Vagina (tissue), 2 donors: ENCODE measurements at regions not wholly inside any gene's neighbourhood (a gene's known extent, or its start where the extent isn't known, plus 50 kb on each side); places are given as distances from the start of the nearest gene placed in this dataset.

Experiments used
- DNase-seq, 2 donors: peaks; one replicate each; pipeline ENCODE4 v3.0.0-alpha.2; 2017; ENCODE audit errors: extremely low spot score in 2 of 2
- H3K27ac ChIP-seq: fragments of 200-600 bp; sonication (generic); one replicate; pipeline ENCODE4 v1.5.1; 2019
- H3K27me3 ChIP-seq: fragments of 200-600 bp; sonication (generic); one replicate; pipeline ENCODE4 v1.5.1; 2019
- H3K36me3 ChIP-seq, 2 donors: fragments of 200-600 bp; sonication (generic); one replicate each; pipeline ENCODE4 v1.5.1; 2017 to 2019
- H3K4me1 ChIP-seq: fragments of 200-600 bp; sonication (generic); one replicate; pipeline ENCODE4 v1.5.1; 2019
- H3K4me3 ChIP-seq, 2 donors: fragments of 200-600 bp; sonication (generic); 1 replicate in 1 of 2; 2 replicates in 1 of 2; pipeline ENCODE4 v1.5.1; 2016 to 2019
- H3K9me3 ChIP-seq: fragments of 200-600 bp; sonication (generic); one replicate; pipeline ENCODE4 v1.5.1; 2019
- POLR2A ChIP-seq, 2 donors: fragments of 450-650 bp; IDR thresholded peaks; one replicate each; pipeline ENCODE4 v1.6.1; 2017; ENCODE audit warnings: antibody characterized with exemption in 2 of 2, mild to moderate bottlenecking in 2 of 2, moderate library complexity in 2 of 2
- POLR2AphosphoS5 ChIP-seq, 2 donors: sonication (generic); formaldehyde crosslinking; IDR thresholded peaks; one replicate each; pipeline ENCODE4 v1.9.0; 2017; ENCODE audit warnings: antibody characterized with exemption in 2 of 2, mild to moderate bottlenecking in 2 of 2, low read depth in 1 of 2; ENCODE audit not compliant: insufficient read depth in 1 of 2
- intact Hi-C: fragments of 100-400 bp; cut with DNase I; formaldehyde crosslinking; loops from one replicate; pipeline ENCODE4 v1.15.1; 2023
- TF ChIP-seq, protein P1 (sequence below), 3 experiments: fragments of 450-650 bp in 2 of 3; fragments of 200-600 bp in 1 of 3; sonication (generic) in 1 of 3; IDR thresholded peaks; one replicate each; pipeline ENCODE4 v1.5.1; 2017 to 2019; ENCODE audit warnings: antibody characterized with exemption in 3 of 3, mild to moderate bottlenecking in 2 of 3, moderate library complexity in 2 of 3

DNA sequence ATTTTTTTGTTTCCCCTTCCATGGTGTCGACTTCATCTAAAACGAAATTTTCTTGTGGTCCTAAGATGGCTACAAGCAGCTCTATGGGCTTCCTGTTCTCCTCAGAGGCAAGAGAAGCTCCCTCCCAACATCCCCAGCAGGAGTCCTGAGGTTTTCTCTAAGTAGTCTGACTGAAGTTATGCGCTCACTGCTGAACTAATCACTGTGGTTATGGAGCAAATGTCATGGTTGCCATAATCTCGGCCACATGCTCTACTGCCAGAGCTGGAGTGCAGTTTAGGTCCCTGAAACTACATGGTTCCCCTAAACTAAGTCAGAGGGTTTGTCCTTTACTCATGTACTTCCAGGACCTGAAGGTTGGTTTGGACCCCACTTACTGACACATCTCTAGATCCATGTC, 68.0 kb upstream of the MAMDC2 start:
- Histone ChIP-seq H3K36me3 (no peaks in the 10 kb centered on the region), H3K27me3 (no peaks in the 10 kb centered on the region), H3K9me3 (no peaks in the 10 kb centered on the region), H3K4me1 (peaks cover 8% of the 10 kb centered on the region), H3K4me3 (no peak overlapping the region), H3K27ac (no peak overlapping the region)
- TF ChIP-seq POLR2AphosphoS5 (IDR thresholded peaks at IDR 0.05; ENCODE audit: insufficient read depth in 1 of 2, low read depth in 1 of 2): no peak
- no peak for TF ChIP-seq POLR2A (IDR thresholded peaks at IDR 0.05)
- TF ChIP-seq, protein P1, sequence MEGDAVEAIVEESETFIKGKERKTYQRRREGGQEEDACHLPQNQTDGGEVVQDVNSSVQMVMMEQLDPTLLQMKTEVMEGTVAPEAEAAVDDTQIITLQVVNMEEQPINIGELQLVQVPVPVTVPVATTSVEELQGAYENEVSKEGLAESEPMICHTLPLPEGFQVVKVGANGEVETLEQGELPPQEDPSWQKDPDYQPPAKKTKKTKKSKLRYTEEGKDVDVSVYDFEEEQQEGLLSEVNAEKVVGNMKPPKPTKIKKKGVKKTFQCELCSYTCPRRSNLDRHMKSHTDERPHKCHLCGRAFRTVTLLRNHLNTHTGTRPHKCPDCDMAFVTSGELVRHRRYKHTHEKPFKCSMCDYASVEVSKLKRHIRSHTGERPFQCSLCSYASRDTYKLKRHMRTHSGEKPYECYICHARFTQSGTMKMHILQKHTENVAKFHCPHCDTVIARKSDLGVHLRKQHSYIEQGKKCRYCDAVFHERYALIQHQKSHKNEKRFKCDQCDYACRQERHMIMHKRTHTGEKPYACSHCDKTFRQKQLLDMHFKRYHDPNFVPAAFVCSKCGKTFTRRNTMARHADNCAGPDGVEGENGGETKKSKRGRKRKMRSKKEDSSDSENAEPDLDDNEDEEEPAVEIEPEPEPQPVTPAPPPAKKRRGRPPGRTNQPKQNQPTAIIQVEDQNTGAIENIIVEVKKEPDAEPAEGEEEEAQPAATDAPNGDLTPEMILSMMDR (IDR thresholded peaks at IDR 0.05): no peak
- DNase-seq: no peak
- intact Hi-C loops: no loop called here

DNA sequence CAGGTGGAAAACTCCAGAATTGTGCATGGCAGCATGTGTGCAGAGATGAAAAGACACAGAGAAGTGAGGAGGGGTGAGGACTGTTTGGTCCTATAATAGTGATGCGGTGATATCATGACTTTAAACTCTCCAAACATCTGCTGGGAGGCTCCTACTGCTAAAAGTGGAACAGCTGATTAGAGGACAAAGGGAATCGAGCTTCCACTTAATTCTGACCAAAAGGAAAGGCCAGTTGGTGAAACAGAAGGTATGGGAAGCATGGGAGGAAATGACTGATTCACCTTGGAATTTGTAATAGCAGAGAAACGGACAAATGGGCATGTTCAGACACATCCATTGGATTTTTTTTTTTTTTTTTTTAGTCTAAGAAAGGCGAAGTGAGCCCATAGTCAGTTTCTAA, 67.5 kb upstream of the MAMDC2 start:
- intact Hi-C loops: no loop called here
- no peak overlapping the region for H3K4me3 ChIP-seq
- H3K27ac ChIP-seq: no peak overlapping the region
- no peaks in the 10 kb centered on the region for H3K27me3 ChIP-seq
- H3K36me3 ChIP-seq: no peaks in the 10 kb centered on the region
- H3K9me3 ChIP-seq: no peaks in the 10 kb centered on the region
- DNase-seq: no peak
- no peak for TF ChIP-seq POLR2AphosphoS5 (IDR thresholded peaks at IDR 0.05; ENCODE audit: insufficient read depth in 1 of 2, low read depth in 1 of 2)
- TF ChIP-seq, protein P1 (IDR thresholded peaks at IDR 0.05): no peak
- TF ChIP-seq POLR2A (IDR thresholded peaks at IDR 0.05): no peak
- H3K4me1 ChIP-seq: peaks cover 8% of the 10 kb centered on the region

DNA sequence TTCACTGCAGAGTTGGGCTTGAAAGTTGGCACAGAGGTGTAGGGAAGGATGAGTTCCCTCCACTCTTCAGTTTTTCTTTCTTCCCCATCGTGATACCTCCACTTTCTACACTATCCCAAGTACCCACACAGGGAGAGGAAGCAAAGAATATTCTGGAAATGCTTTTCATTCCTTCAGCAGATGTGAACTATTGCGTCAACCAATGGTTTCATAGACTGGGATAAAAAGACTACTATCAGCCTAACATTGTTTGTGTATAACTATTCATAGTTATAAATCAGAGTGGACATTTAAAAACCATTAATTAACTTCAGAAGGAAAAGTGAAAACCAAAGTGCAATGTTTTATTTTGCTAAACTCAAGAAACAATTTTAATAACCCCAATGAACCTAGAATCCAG, 63.6 kb upstream of the MAMDC2 start:
- no peak for TF ChIP-seq POLR2AphosphoS5 (IDR thresholded peaks at IDR 0.05; ENCODE audit: insufficient read depth in 1 of 2, low read depth in 1 of 2)
- no peak overlapping the region for H3K27ac ChIP-seq

DNA sequence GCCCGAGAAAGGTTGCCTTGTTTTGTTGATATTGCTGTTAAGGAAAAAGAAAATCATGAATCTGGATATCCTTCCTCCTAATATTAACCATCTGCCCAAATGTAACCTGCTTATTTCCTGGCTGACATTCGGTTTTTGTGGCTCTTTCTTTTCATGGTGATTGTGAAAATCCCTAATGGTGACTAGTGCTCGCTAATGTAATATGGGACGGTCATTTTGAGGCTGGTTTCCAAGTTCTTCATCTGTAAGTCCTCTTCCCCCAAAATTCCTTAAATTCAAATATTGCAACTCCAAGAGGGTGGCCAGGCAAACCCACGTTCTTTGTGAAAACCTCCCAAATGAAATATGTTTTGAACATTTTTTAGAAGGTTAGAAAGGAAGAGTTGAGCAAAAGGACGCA, 63.1 kb upstream of the MAMDC2 start:
- TF ChIP-seq, protein P1 (IDR thresholded peaks at IDR 0.05): no peak
- TF ChIP-seq POLR2A (IDR thresholded peaks at IDR 0.05): no peak
- no peak for TF ChIP-seq POLR2AphosphoS5 (IDR thresholded peaks at IDR 0.05; ENCODE audit: insufficient read depth in 1 of 2, low read depth in 1 of 2)
- no peaks in the 10 kb centered on the region for H3K27me3 ChIP-seq
- intact Hi-C loops: no loop called here
- no peaks in the 10 kb centered on the region for H3K9me3 ChIP-seq
- H3K36me3 ChIP-seq: no peaks in the 10 kb centered on the region
- no peak for DNase-seq
- no peak overlapping the region for H3K4me3 ChIP-seq
- H3K27ac ChIP-seq: no peak overlapping the region
- H3K4me1 ChIP-seq: peaks cover 8% of the 10 kb centered on the region

More for the DNA sequence above, 63.6 kb upstream of the MAMDC2 start:
- H3K9me3 ChIP-seq: no peaks in the 10 kb centered on the region
- H3K36me3 ChIP-seq: no peaks in the 10 kb centered on the region
- no peak overlapping the region for H3K4me3 ChIP-seq
- intact Hi-C loops: no loop called here
- H3K4me1 ChIP-seq: peaks cover 8% of the 10 kb centered on the region
- H3K27me3 ChIP-seq: no peaks in the 10 kb centered on the region
- DNase-seq: no peak

DNA sequence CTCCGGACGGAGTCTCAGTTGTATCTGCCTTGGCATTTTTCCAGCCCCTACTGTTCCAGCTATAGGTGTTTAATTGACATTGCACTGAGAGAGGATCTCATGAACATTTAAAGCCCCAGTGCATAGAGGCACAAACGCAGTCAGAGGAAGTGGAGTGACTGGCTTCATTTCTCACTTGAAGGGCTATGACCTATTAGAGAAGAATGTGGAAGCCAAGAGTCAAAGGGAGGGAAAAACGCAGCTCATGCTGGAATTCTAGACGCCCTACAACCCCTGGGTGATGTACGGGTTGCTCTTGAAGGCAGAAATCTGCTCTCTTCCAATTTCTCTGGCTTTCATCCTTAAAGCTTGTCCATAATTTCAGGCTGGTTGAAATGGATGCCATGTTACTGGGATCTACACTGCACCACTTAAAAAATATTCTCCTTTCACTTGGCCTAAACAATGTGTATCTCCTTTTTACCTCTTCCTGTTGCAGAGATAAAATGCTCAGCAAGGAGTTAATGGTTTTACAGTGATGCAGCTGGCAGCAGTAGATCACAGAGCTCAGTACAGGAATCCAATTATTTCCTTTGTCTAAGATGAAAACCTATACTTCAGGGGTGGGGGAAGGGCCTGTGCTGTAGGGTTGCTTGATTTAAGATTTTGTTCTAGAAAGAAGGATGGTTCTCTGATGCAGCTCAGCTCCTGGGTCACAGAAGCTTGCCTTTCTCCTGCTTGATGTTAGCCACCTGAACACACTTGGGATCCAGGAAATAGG, 61.8 kb upstream of the MAMDC2 start:
- no peaks in the 10 kb centered on the region for H3K4me1 ChIP-seq
- no peak overlapping the region for H3K27ac ChIP-seq
- intact Hi-C loops: no loop called here
- H3K27me3 ChIP-seq: no peaks in the 10 kb centered on the region
- no peak for DNase-seq
- no peaks in the 10 kb centered on the region for H3K9me3 ChIP-seq
- TF ChIP-seq POLR2AphosphoS5 (IDR thresholded peaks at IDR 0.05; ENCODE audit: insufficient read depth in 1 of 2, low read depth in 1 of 2): no peak
- TF ChIP-seq, protein P1 (IDR thresholded peaks at IDR 0.05): no peak
- TF ChIP-seq POLR2A (IDR thresholded peaks at IDR 0.05): no peak
- H3K36me3 ChIP-seq: no peaks in the 10 kb centered on the region
- H3K4me3 ChIP-seq: no peak overlapping the region
